GM19452 (cell line): ENCODE measurements at regions not wholly inside any gene's neighbourhood (a gene's known extent, or its start where the extent isn't known, plus 50 kb on each side); places are given as distances from the start of the nearest gene placed in this dataset.
A peak's percentile ranks its signal among the peaks of the same experiment; 100 is the strongest.

ENCODE experiments used
- ATAC-seq: cut with Tn5 transposase; IDR thresholded peaks from one replicate; pipeline ENCODE4 v1.9.1; 2021; ENCODE audit not compliant: unreplicated experiment

GRCh38 chr4:122555216-122555615 is 65.7 kb downstream of the IL21 start:
- no peak for ATAC-seq

- ATAC-seq, result no peak
Observed at GRCh38 chr4:122553432-122553831, 67.4 kb downstream of the IL21 start.

GRCh38 chr4:122552898-122553297 is 68.0 kb downstream of the IL21 start:
- no peak for ATAC-seq

- ATAC-seq, result no peak
Observed at GRCh38 chr4:122548886-122549630, 71.8 kb downstream of the IL21 start.

- no peak for ATAC-seq
Observed at GRCh38 chr4:122548452-122548851, 72.4 kb downstream of the IL21 start.

- ATAC-seq, result peak; percentile 88
Observed at GRCh38 chr4:122542411-122543236, 78.2 kb downstream of the IL21 start.

GRCh38 chr4:122541996-122542395 is 78.9 kb downstream of the IL21 start:
- peak; percentile 17 for ATAC-seq

GRCh38 chr4:122540838-122541237 is 80.0 kb downstream of the IL21 start:
- no peak for ATAC-seq

GRCh38 chr4:122539861-122540465 is 80.9 kb downstream of the IL21 start:
- ATAC-seq, result no peak

GRCh38 chr4:122537388-122538135 is 81.0 kb upstream of the IL2 start:
- no peak for ATAC-seq

GRCh38 chr4:122536001-122536400 is 79.5 kb upstream of the IL2 start:
- no peak for ATAC-seq

- no peak for ATAC-seq
Observed at GRCh38 chr4:122534776-122535175, 78.3 kb upstream of the IL2 start.

GRCh38 chr4:122533841-122534240 is 77.3 kb upstream of the IL2 start:
- no peak for ATAC-seq

- ATAC-seq, result no peak
Observed at GRCh38 chr4:122532766-122533165, 76.2 kb upstream of the IL2 start.

GRCh38 chr4:122531514-122531913 is 75.0 kb upstream of the IL2 start:
- no peak for ATAC-seq

- ATAC-seq, result no peak
Observed at GRCh38 chr4:122531038-122531437, 74.5 kb upstream of the IL2 start.

GRCh38 chr4:122528879-122529278 is 72.4 kb upstream of the IL2 start:
- no peak for ATAC-seq

GRCh38 chr4:122525865-122526264 is 69.3 kb upstream of the IL2 start:
- no peak for ATAC-seq

- no peak for ATAC-seq
Observed at GRCh38 chr4:122524176-122524575, 67.7 kb upstream of the IL2 start.

GRCh38 chr4:122522944-122523343 is 66.4 kb upstream of the IL2 start:
- no peak for ATAC-seq

- ATAC-seq, result no peak
Observed at GRCh38 chr4:122517345-122517744, 60.8 kb upstream of the IL2 start.
